ENCODE measurements at regions not wholly inside any gene's neighbourhood (a gene's known extent, or its start where the extent isn't known, plus 50 kb on each side); places are given as distances from the start of the nearest gene placed in this dataset.

DNA sequence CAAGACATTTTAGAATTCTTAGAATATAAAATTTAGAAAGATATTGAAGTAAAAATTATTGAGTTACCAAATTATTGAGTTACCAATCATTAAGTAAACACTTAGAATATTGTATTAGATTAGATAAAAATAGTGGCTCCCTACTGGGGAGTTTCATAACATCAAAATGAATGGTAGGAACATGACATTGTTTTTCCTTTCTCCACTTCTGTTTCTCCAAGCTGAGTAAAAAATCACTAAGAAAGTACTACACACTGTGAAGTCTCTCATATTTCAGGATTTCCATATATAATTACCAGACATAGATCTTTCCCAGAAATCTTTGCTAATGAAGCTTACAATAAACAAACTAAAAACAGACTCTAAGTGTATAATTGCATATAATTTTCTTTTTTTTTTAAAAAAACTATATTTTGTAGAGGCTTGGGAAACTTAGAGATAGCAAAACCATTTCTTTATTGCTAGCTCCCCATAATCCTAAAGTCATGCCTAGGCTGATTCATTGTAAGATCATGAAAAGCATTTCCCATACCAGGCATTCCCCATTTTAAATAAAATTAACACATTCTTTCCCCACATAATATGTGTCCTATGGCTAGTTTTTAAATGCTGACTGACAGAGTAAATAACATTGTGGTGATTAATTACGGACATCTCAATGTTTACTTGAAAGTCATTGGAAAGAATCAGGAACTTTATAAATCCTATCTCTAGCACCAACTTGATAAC is 1408.7 kb upstream of the GOT2 start:
- H2AFZ ChIP-seq (ENCODE audit: low read length), result no peak overlapping the region
- no peaks in the 10 kb centered on the region for H4K20me1 ChIP-seq (ENCODE audit: insufficient read depth, low read length)
- no peaks in the 10 kb centered on the region for H3K4me1 ChIP-seq (ENCODE audit: insufficient read depth, low read length)
- H3K79me2 ChIP-seq (ENCODE audit: insufficient read depth, low read length), result no peaks in the 10 kb centered on the region
- ChIA-PET POLR2A (no interaction called here), CTCF (ENCODE audit: low intra/inter-chr PET ratio, low total read pairs) (no interaction called here)
- 0% methylated on average over 1 of the region's 1 CpG for WGBS (ENCODE audit: low lambda C conversion rate)
- no peak for DNase-seq (ENCODE audit: low spot score)
- FAIRE-seq, result no peak
- H3K4me3 ChIP-seq (replicated peaks in 1 of 3; ENCODE audit: insufficient read depth in 1 of 3, low read depth in 2 of 3, low read length in 3 of 3), result no peak overlapping the region
- no peak for ATAC-seq
- in situ Hi-C loops (cut with HindIII; ENCODE audit: extremely low pct_ligation_motif_present, low pct_unique_long_range_greater_than_20kb), result no loop called here
- no peak overlapping the region for H3K27ac ChIP-seq (ENCODE audit: extremely low read length, insufficient read depth, low read length)
- intact Hi-C loops (cut with micrococcal nuclease; ENCODE audit: unreplicated experiment), result no loop called here
- H3K4me2 ChIP-seq (ENCODE audit: low read depth, low read length), result no peak overlapping the region
- no peaks in the 10 kb centered on the region for H3K36me3 ChIP-seq (replicated peaks in 1 of 2; ENCODE audit: control insufficient read depth in 1 of 2, insufficient read depth in 2 of 2, low read length in 2 of 2)
- TF ChIP-seq MYNN (CRISPR knock-in tag; IDR thresholded peaks at IDR 0.05; ENCODE audit: low read depth), result no peak
- TF ChIP-seq THAP11 (CRISPR knock-in tag; IDR thresholded peaks at IDR 0.05), result no peak
- TF ChIP-seq HCFC1 (IDR thresholded peaks at IDR 0.05; ENCODE audit: low read depth, low read length), result no peak
- TF ChIP-seq ZNF350 (CRISPR knock-in tag; IDR thresholded peaks at IDR 0.05; ENCODE audit: borderline replicate concordance, low read depth), result no peak
- BruUV-seq (replicated peaks), result no TSS peak
- H3K9me3 ChIP-seq (ENCODE audit: low read length), result peaks cover 78% of the 10 kb centered on the region
- H3K9ac ChIP-seq (ENCODE audit: insufficient read depth, low read depth, low read length), result no peak overlapping the region
- H3K27me3 ChIP-seq (ENCODE audit: control insufficient read depth in 1 of 2, insufficient read depth in 2 of 2, low read length in 2 of 2), result no peaks in the 10 kb centered on the region; a peak in 1 of 5 replicates

GRCh38 chr16:60137891-60138290 is 1403.8 kb upstream of the GOT2 start:
- FAIRE-seq (no peak), ATAC-seq (no peak), DNase-seq (ENCODE audit: low spot score) (no peak)
- H2AFZ ChIP-seq (ENCODE audit: low read length), result no peak overlapping the region
- H4K20me1 ChIP-seq (ENCODE audit: insufficient read depth, low read length), result no peaks in the 10 kb centered on the region
- ChIA-PET POLR2A (no interaction called here), CTCF (ENCODE audit: low intra/inter-chr PET ratio, low total read pairs) (no interaction called here)
- H3K36me3 ChIP-seq (replicated peaks in 1 of 2; ENCODE audit: control insufficient read depth in 1 of 2, insufficient read depth in 2 of 2, low read length in 2 of 2), result no peaks in the 10 kb centered on the region
- H3K9me3 ChIP-seq (ENCODE audit: low read length), result peaks cover 82% of the 10 kb centered on the region
- H3K4me2 ChIP-seq (ENCODE audit: low read depth, low read length), result no peak overlapping the region
- no peak overlapping the region for H3K9ac ChIP-seq (ENCODE audit: insufficient read depth, low read depth, low read length)
- no peak overlapping the region for H3K4me3 ChIP-seq (replicated peaks in 1 of 3; ENCODE audit: insufficient read depth in 1 of 3, low read depth in 2 of 3, low read length in 3 of 3)
- H3K27ac ChIP-seq (ENCODE audit: extremely low read length, insufficient read depth, low read length), result no peak overlapping the region
- no peaks in the 10 kb centered on the region for H3K4me1 ChIP-seq (ENCODE audit: insufficient read depth, low read length)
- H3K27me3 ChIP-seq (ENCODE audit: control insufficient read depth in 1 of 2, insufficient read depth in 2 of 2, low read length in 2 of 2), result no peaks in the 10 kb centered on the region
- no TSS peak for BruUV-seq (replicated peaks)
- intact Hi-C loops (cut with micrococcal nuclease; ENCODE audit: unreplicated experiment), result no loop called here
- no peaks in the 10 kb centered on the region for H3K79me2 ChIP-seq (ENCODE audit: insufficient read depth, low read length)
- TF ChIP-seq ZNF329 (CRISPR knock-in tag; IDR thresholded peaks at IDR 0.05; ENCODE audit: low read depth) (no peak), ZNF749 (CRISPR knock-in tag; IDR thresholded peaks at IDR 0.05; ENCODE audit: borderline replicate concordance) (no peak), HNRNPH1 (optimal IDR thresholded peaks at IDR 0.05; ENCODE audit: low read depth, low read length) (no peak), KDM5B (CRISPR knock-in tag; IDR thresholded peaks at IDR 0.05; ENCODE audit: borderline replicate concordance) (no peak), CAMTA2 (CRISPR knock-in tag; IDR thresholded peaks at IDR 0.05; ENCODE audit: borderline replicate concordance) (no peak), ZNF703 (CRISPR knock-in tag; IDR thresholded peaks at IDR 0.05; ENCODE audit: borderline replicate concordance) (no peak), SAP130 (CRISPR knock-in tag; IDR thresholded peaks at IDR 0.05; ENCODE audit: low read depth) (no peak)
- in situ Hi-C loops (cut with HindIII; ENCODE audit: extremely low pct_ligation_motif_present, low pct_unique_long_range_greater_than_20kb), result no loop called here

Measured in HepG2 (cell line).